ENCODE measurements at regions not wholly inside any gene's neighbourhood (a gene's known extent, or its start where the extent isn't known, plus 50 kb on each side); places are given as distances from the start of the nearest gene placed in this dataset.

GRCh38 chr6:101249470-101249869, 144.0 kb upstream of the GRIK2 start:
- Histone ChIP-seq H3K27me3 (replicated peaks in 2 of 5; ENCODE audit: control insufficient read depth in 4 of 5, insufficient read depth in 5 of 5, low read length in 4 of 5) (no peaks in the 10 kb centered on the region), H3K4me1 (ENCODE audit: control extremely low read depth in 1 of 4, control insufficient read depth in 4 of 4, insufficient read depth in 4 of 4, low read length in 3 of 4) (no peaks in the 10 kb centered on the region), H3K4me3 (ENCODE audit: control insufficient read depth in 1 of 7, extremely low read depth in 1 of 7, insufficient read depth in 4 of 7, low read depth in 2 of 7, low read length in 6 of 7) (no peak overlapping the region), H3K36me3 (ENCODE audit: control insufficient read depth in 4 of 4, insufficient read depth in 4 of 4, low read length in 3 of 4) (no peaks in the 10 kb centered on the region), H3K9me3 (ENCODE audit: control extremely low read depth in 1 of 5, control insufficient read depth in 4 of 5, insufficient read depth in 2 of 5, low read depth in 1 of 5, low read length in 4 of 5) (peaks cover 0 to 14% (median 2%) of the 10 kb centered on the region in 5 experiments), H3K27ac (ENCODE audit: insufficient read depth in 1 of 2, low read depth in 1 of 2, low read length in 2 of 2, poor library complexity in 1 of 2, severe bottlenecking in 2 of 2) (no peak overlapping the region)
- ChIA-PET CTCF (no interaction called here), POLR2A (no interaction called here)
- no peak for DNase-seq

DNA sequence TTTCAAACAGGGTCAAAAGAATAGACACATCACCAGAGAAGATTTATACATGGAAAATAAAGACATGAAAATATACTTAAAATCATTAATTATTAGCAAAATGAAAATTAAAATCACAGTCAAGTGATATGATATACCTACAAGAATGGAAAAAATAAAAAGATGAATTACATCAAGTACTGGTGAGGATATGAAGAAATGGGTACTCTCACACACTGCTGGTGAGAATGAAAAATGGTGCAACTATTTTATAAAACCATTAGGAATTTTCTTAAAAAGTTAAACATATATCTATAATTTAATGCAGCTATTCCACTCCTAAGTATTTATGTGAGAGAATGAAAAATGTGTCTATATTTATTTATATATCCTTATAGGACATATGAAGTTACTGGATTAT, 136.3 kb upstream of the GRIK2 start:
- H3K27ac ChIP-seq (ENCODE audit: insufficient read depth in 1 of 2, low read depth in 1 of 2, low read length in 2 of 2, poor library complexity in 1 of 2, severe bottlenecking in 2 of 2) = no peak overlapping the region
- peaks cover 0 to 2% (median 0%) of the 10 kb centered on the region in 5 experiments for H3K9me3 ChIP-seq (ENCODE audit: control extremely low read depth in 1 of 5, control insufficient read depth in 4 of 5, insufficient read depth in 2 of 5, low read depth in 1 of 5, low read length in 4 of 5)
- DNase-seq = no peak
- H3K36me3 ChIP-seq (ENCODE audit: control insufficient read depth in 4 of 4, insufficient read depth in 4 of 4, low read length in 3 of 4) = no peaks in the 10 kb centered on the region
- no peaks in the 10 kb centered on the region for H3K27me3 ChIP-seq (replicated peaks in 2 of 5; ENCODE audit: control insufficient read depth in 4 of 5, insufficient read depth in 5 of 5, low read length in 4 of 5)
- H3K4me3 ChIP-seq (ENCODE audit: control insufficient read depth in 1 of 7, extremely low read depth in 1 of 7, insufficient read depth in 4 of 7, low read depth in 2 of 7, low read length in 6 of 7) = no peak overlapping the region
- H3K4me1 ChIP-seq (ENCODE audit: control extremely low read depth in 1 of 4, control insufficient read depth in 4 of 4, insufficient read depth in 4 of 4, low read length in 3 of 4) = no peaks in the 10 kb centered on the region
- CTCF ChIA-PET = no interaction called here
- POLR2A ChIA-PET = no interaction called here

- Histone ChIP-seq H3K27ac (ENCODE audit: insufficient read depth in 1 of 2, low read depth in 1 of 2, low read length in 2 of 2, poor library complexity in 1 of 2, severe bottlenecking in 2 of 2) (no peak overlapping the region), H3K4me1 (ENCODE audit: control extremely low read depth in 1 of 4, control insufficient read depth in 4 of 4, insufficient read depth in 4 of 4, low read length in 3 of 4) (no peaks in the 10 kb centered on the region), H3K36me3 (ENCODE audit: control insufficient read depth in 4 of 4, insufficient read depth in 4 of 4, low read length in 3 of 4) (no peaks in the 10 kb centered on the region), H3K4me3 (ENCODE audit: control insufficient read depth in 1 of 7, extremely low read depth in 1 of 7, insufficient read depth in 4 of 7, low read depth in 2 of 7, low read length in 6 of 7) (no peak overlapping the region), H3K9me3 (ENCODE audit: control extremely low read depth in 1 of 5, control insufficient read depth in 4 of 5, insufficient read depth in 2 of 5, low read depth in 1 of 5, low read length in 4 of 5) (peaks cover 0 to 2% (median 0%) of the 10 kb centered on the region in 5 experiments), H3K27me3 (replicated peaks in 2 of 5; ENCODE audit: control insufficient read depth in 4 of 5, insufficient read depth in 5 of 5, low read length in 4 of 5) (no peaks in the 10 kb centered on the region)
- no peak for DNase-seq
- ChIA-PET POLR2A (no interaction called here), CTCF (no interaction called here)
- 94% methylated on average over 5 of the region's 5 CpGs for WGBS (ENCODE audit: insufficient coverage)
Observed at GRCh38 chr6:101259505-101259904, 134.0 kb upstream of the GRIK2 start.

DNA sequence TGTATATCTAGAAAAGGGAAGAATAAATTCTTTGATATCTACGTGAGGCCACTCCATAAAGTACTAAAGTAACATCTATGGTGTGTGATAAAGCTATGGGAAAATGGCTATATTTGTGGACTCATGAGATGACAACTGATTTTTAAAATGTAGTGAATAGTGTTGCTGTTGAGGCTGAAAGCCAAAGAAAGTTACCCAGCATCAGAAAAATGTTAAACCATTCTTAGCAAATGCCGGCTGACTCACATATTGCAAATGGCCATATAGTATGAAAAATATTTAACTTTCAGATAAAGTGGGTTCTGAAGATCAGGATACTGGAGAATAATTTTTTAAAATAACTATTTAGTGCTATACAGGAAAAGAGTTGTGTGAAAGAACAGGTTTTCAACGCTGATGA, 129.9 kb upstream of the GRIK2 start:
- CTCF ChIA-PET = no interaction called here
- POLR2A ChIA-PET = no interaction called here
- Histone ChIP-seq H3K4me3 (ENCODE audit: control insufficient read depth in 1 of 7, extremely low read depth in 1 of 7, insufficient read depth in 4 of 7, low read depth in 2 of 7, low read length in 6 of 7) (no peak overlapping the region), H3K4me1 (ENCODE audit: control extremely low read depth in 1 of 4, control insufficient read depth in 4 of 4, insufficient read depth in 4 of 4, low read length in 3 of 4) (no peaks in the 10 kb centered on the region), H3K36me3 (ENCODE audit: control insufficient read depth in 4 of 4, insufficient read depth in 4 of 4, low read length in 3 of 4) (no peaks in the 10 kb centered on the region), H3K9me3 (ENCODE audit: control extremely low read depth in 1 of 5, control insufficient read depth in 4 of 5, insufficient read depth in 2 of 5, low read depth in 1 of 5, low read length in 4 of 5) (no peaks in the 10 kb centered on the region), H3K27ac (ENCODE audit: insufficient read depth in 1 of 2, low read depth in 1 of 2, low read length in 2 of 2, poor library complexity in 1 of 2, severe bottlenecking in 2 of 2) (no peak overlapping the region), H3K27me3 (replicated peaks in 2 of 5; ENCODE audit: control insufficient read depth in 4 of 5, insufficient read depth in 5 of 5, low read length in 4 of 5) (no peaks in the 10 kb centered on the region)
- 100% methylated on average over 1 of the region's 3 CpGs for WGBS (ENCODE audit: insufficient coverage)
- no peak for DNase-seq

GRCh38 chr6:101266063-101266462, 127.4 kb upstream of the GRIK2 start:
- Histone ChIP-seq H3K27ac (ENCODE audit: insufficient read depth in 1 of 2, low read depth in 1 of 2, low read length in 2 of 2, poor library complexity in 1 of 2, severe bottlenecking in 2 of 2) (no peak overlapping the region), H3K4me3 (ENCODE audit: control insufficient read depth in 1 of 7, extremely low read depth in 1 of 7, insufficient read depth in 4 of 7, low read depth in 2 of 7, low read length in 6 of 7) (no peak overlapping the region), H3K27me3 (replicated peaks in 2 of 5; ENCODE audit: control insufficient read depth in 4 of 5, insufficient read depth in 5 of 5, low read length in 4 of 5) (no peaks in the 10 kb centered on the region), H3K4me1 (ENCODE audit: control extremely low read depth in 1 of 4, control insufficient read depth in 4 of 4, insufficient read depth in 4 of 4, low read length in 3 of 4) (no peaks in the 10 kb centered on the region), H3K9me3 (ENCODE audit: control extremely low read depth in 1 of 5, control insufficient read depth in 4 of 5, insufficient read depth in 2 of 5, low read depth in 1 of 5, low read length in 4 of 5) (no peaks in the 10 kb centered on the region), H3K36me3 (ENCODE audit: control insufficient read depth in 4 of 4, insufficient read depth in 4 of 4, low read length in 3 of 4) (no peaks in the 10 kb centered on the region)
- WGBS (ENCODE audit: insufficient coverage) = no CpG with 5 or more reads among the region's 2 CpGs
- CTCF ChIA-PET = no interaction called here
- peak in 2 of 3 donors; percentile 4 to 10 for DNase-seq
- POLR2A ChIA-PET = no interaction called here

GRCh38 chr6:101268541-101268940, 125.0 kb upstream of the GRIK2 start:
- Histone ChIP-seq H3K27ac (ENCODE audit: insufficient read depth in 1 of 2, low read depth in 1 of 2, low read length in 2 of 2, poor library complexity in 1 of 2, severe bottlenecking in 2 of 2) (no peak overlapping the region), H3K9me3 (ENCODE audit: control extremely low read depth in 1 of 5, control insufficient read depth in 4 of 5, insufficient read depth in 2 of 5, low read depth in 1 of 5, low read length in 4 of 5) (no peaks in the 10 kb centered on the region), H3K4me1 (ENCODE audit: control extremely low read depth in 1 of 4, control insufficient read depth in 4 of 4, insufficient read depth in 4 of 4, low read length in 3 of 4) (no peaks in the 10 kb centered on the region), H3K27me3 (replicated peaks in 2 of 5; ENCODE audit: control insufficient read depth in 4 of 5, insufficient read depth in 5 of 5, low read length in 4 of 5) (no peaks in the 10 kb centered on the region), H3K4me3 (ENCODE audit: control insufficient read depth in 1 of 7, extremely low read depth in 1 of 7, insufficient read depth in 4 of 7, low read depth in 2 of 7, low read length in 6 of 7) (no peak overlapping the region), H3K36me3 (ENCODE audit: control insufficient read depth in 4 of 4, insufficient read depth in 4 of 4, low read length in 3 of 4) (no peaks in the 10 kb centered on the region)
- WGBS (ENCODE audit: insufficient coverage) = 93% methylated on average over 2 of the region's 2 CpGs
- ChIA-PET POLR2A (no interaction called here), CTCF (no interaction called here)
- no peak for DNase-seq

GRCh38 chr6:101275251-101275650, 118.3 kb upstream of the GRIK2 start:
- Histone ChIP-seq H3K9me3 (ENCODE audit: control extremely low read depth in 1 of 5, control insufficient read depth in 4 of 5, insufficient read depth in 2 of 5, low read depth in 1 of 5, low read length in 4 of 5) (no peaks in the 10 kb centered on the region), H3K4me1 (ENCODE audit: control extremely low read depth in 1 of 4, control insufficient read depth in 4 of 4, insufficient read depth in 4 of 4, low read length in 3 of 4) (no peaks in the 10 kb centered on the region), H3K4me3 (ENCODE audit: control insufficient read depth in 1 of 7, extremely low read depth in 1 of 7, insufficient read depth in 4 of 7, low read depth in 2 of 7, low read length in 6 of 7) (no peak overlapping the region), H3K36me3 (ENCODE audit: control insufficient read depth in 4 of 4, insufficient read depth in 4 of 4, low read length in 3 of 4) (no peaks in the 10 kb centered on the region), H3K27ac (ENCODE audit: insufficient read depth in 1 of 2, low read depth in 1 of 2, low read length in 2 of 2, poor library complexity in 1 of 2, severe bottlenecking in 2 of 2) (no peak overlapping the region), H3K27me3 (replicated peaks in 2 of 5; ENCODE audit: control insufficient read depth in 4 of 5, insufficient read depth in 5 of 5, low read length in 4 of 5) (no peaks in the 10 kb centered on the region)
- ChIA-PET POLR2A (no interaction called here), CTCF (no interaction called here)
- no CpG with 5 or more reads among the region's 5 CpGs for WGBS (ENCODE audit: insufficient coverage)
- DNase-seq = no peak

GRCh38 chr6:101276066-101276465, 117.4 kb upstream of the GRIK2 start:
- H3K36me3 ChIP-seq (ENCODE audit: control insufficient read depth in 4 of 4, insufficient read depth in 4 of 4, low read length in 3 of 4) = no peaks in the 10 kb centered on the region
- ChIA-PET POLR2A (no interaction called here), CTCF (no interaction called here)
- H3K27me3 ChIP-seq (replicated peaks in 2 of 5; ENCODE audit: control insufficient read depth in 4 of 5, insufficient read depth in 5 of 5, low read length in 4 of 5) = no peaks in the 10 kb centered on the region
- no peak overlapping the region for H3K27ac ChIP-seq (ENCODE audit: insufficient read depth in 1 of 2, low read depth in 1 of 2, low read length in 2 of 2, poor library complexity in 1 of 2, severe bottlenecking in 2 of 2)
- no peak for DNase-seq
- H3K9me3 ChIP-seq (ENCODE audit: control extremely low read depth in 1 of 5, control insufficient read depth in 4 of 5, insufficient read depth in 2 of 5, low read depth in 1 of 5, low read length in 4 of 5) = no peaks in the 10 kb centered on the region
- H3K4me3 ChIP-seq (ENCODE audit: control insufficient read depth in 1 of 7, extremely low read depth in 1 of 7, insufficient read depth in 4 of 7, low read depth in 2 of 7, low read length in 6 of 7) = no peak overlapping the region
- no peaks in the 10 kb centered on the region for H3K4me1 ChIP-seq (ENCODE audit: control extremely low read depth in 1 of 4, control insufficient read depth in 4 of 4, insufficient read depth in 4 of 4, low read length in 3 of 4)

Measured in common myeloid progenitor, CD34-positive (primary cell).